ENCODE measurements at regions not wholly inside any gene's neighbourhood (a gene's known extent, or its start where the extent isn't known, plus 50 kb on each side); places are given as distances from the start of the nearest gene placed in this dataset.
A peak's percentile ranks its signal among the peaks of the same experiment; 100 is the strongest.

DNA sequence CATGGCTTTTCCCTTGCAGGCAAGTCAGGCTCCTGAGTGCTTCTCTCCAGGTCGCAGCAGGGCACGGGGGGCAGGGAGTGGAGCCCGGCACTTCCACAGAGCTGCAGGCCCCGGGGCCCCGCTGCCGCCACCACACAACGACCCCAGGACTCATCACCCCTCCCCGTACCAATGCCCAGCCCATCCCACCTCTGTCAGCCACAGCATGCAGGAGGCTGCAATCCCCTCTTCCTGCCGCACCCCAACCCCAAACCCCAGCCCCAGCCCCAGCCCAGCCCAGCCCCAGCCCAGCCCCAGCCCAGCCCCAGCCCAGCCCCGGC, 288.0 kb downstream of the NDUFA10 start:
- Histone ChIP-seq H3K36me3 (ENCODE audit: low read depth, missing control alignments) (no peaks in the 10 kb centered on the region), H3K27me3 (no peaks in the 10 kb centered on the region), H3K4me1 (no peaks in the 10 kb centered on the region), H3K9me3 (no peaks in the 10 kb centered on the region), H3K27ac (no peak overlapping the region), H3K4me3 (no peak overlapping the region)
- TF ChIP-seq POLR2A (IDR thresholded peaks at IDR 0.05), result no peak
- TF ChIP-seq, protein P1, sequence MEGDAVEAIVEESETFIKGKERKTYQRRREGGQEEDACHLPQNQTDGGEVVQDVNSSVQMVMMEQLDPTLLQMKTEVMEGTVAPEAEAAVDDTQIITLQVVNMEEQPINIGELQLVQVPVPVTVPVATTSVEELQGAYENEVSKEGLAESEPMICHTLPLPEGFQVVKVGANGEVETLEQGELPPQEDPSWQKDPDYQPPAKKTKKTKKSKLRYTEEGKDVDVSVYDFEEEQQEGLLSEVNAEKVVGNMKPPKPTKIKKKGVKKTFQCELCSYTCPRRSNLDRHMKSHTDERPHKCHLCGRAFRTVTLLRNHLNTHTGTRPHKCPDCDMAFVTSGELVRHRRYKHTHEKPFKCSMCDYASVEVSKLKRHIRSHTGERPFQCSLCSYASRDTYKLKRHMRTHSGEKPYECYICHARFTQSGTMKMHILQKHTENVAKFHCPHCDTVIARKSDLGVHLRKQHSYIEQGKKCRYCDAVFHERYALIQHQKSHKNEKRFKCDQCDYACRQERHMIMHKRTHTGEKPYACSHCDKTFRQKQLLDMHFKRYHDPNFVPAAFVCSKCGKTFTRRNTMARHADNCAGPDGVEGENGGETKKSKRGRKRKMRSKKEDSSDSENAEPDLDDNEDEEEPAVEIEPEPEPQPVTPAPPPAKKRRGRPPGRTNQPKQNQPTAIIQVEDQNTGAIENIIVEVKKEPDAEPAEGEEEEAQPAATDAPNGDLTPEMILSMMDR (IDR thresholded peaks at IDR 0.05), result no peak
- WGBS, 2 donors, result 74 to 89% methylated on average over 9 to 10 of the region's 10 CpGs
- intact Hi-C loops (cut with DNase I; ENCODE audit: low total_unique reads), result no loop called here
- DNase-seq, result no peak

DNA sequence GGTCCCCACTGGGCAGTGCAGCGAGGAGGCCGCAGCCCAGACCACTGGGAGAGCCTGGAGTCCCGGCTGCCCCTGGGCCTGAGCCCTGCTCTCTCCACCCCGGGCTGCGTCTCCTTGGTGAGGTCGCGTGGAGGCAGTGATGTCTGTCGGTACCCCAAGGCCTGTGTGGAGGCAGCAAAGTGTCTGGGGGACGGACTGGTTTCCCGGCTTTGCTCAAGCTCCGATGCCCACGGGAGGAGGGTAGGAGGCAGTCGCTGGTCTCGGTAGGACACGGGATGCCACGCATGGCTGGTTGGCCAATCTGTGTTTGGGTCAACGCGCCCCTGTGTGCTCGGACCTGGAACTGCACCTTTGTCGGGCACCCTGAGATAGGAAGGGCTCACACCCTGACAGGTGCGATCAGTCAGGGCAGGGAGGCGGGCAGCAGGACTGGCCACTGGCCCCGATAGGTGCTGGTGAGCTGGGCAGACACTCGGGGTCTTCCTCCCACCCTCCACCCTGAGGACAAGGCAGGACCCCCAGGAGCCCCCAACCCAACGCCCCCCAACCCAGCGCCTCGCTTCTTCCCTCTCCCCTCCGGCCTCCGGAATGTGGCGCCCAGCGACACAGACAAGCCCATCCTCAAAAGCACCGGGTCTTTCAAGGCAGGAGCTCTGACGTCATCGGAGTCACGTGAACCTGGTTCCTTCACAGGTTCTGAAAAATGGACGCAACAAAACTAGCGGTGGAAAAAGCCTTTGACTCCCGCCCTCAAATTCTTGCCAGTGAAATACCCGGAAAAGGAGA, 288.6 kb downstream of the NDUFA10 start:
- no peak overlapping the region for H3K4me3 ChIP-seq
- TF ChIP-seq, protein P1 (IDR thresholded peaks at IDR 0.05), result no peak
- TF ChIP-seq POLR2A (IDR thresholded peaks at IDR 0.05), result no peak
- H3K27ac ChIP-seq, result no peak overlapping the region
- no peaks in the 10 kb centered on the region for H3K4me1 ChIP-seq
- H3K27me3 ChIP-seq, result no peaks in the 10 kb centered on the region
- H3K36me3 ChIP-seq (ENCODE audit: low read depth, missing control alignments), result no peaks in the 10 kb centered on the region
- DNase-seq, result peak; percentile 47
- intact Hi-C loops (cut with DNase I; ENCODE audit: low total_unique reads), result no loop called here
- 69 to 83% methylated on average over 12 to 39 of the region's 39 CpGs for WGBS, 2 donors
- no peaks in the 10 kb centered on the region for H3K9me3 ChIP-seq

DNA sequence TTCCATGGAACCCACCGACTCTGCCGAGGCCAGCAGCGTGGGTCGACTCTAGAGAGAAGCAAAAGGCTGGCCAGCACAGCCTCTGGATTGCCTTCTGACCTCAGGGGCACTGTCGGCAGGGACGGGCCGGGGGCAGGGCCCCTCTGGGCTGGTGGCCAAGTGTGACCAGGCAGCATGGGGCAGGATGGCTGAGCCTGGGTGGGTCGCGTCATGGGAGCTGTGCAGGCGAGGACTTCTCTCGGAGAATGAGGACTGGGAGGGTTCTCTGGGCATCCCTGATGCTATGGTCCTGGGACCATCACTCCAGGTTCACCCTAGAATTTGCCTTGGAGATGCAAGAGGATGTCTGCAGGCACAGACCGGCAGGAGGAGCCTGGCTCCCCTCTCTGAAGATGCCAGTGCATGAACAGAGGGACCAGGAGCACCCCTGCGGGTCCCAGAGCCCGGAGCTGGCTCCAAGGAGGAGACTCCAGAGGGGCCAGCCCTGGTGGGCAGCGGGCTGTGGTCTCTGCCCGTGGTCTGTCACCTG, 289.2 kb downstream of the NDUFA10 start:
- Histone ChIP-seq H3K27ac (no peak overlapping the region), H3K36me3 (ENCODE audit: low read depth, missing control alignments) (no peaks in the 10 kb centered on the region), H3K4me3 (no peak overlapping the region), H3K9me3 (no peaks in the 10 kb centered on the region), H3K27me3 (no peaks in the 10 kb centered on the region), H3K4me1 (no peaks in the 10 kb centered on the region)
- TF ChIP-seq, protein P1 (IDR thresholded peaks at IDR 0.05), result no peak
- no peak for TF ChIP-seq POLR2A (IDR thresholded peaks at IDR 0.05)
- DNase-seq, result no peak
- 73 to 79% methylated on average over 14 to 16 of the region's 16 CpGs for WGBS, 2 donors
- intact Hi-C loops (cut with DNase I; ENCODE audit: low total_unique reads), result no loop called here

DNA sequence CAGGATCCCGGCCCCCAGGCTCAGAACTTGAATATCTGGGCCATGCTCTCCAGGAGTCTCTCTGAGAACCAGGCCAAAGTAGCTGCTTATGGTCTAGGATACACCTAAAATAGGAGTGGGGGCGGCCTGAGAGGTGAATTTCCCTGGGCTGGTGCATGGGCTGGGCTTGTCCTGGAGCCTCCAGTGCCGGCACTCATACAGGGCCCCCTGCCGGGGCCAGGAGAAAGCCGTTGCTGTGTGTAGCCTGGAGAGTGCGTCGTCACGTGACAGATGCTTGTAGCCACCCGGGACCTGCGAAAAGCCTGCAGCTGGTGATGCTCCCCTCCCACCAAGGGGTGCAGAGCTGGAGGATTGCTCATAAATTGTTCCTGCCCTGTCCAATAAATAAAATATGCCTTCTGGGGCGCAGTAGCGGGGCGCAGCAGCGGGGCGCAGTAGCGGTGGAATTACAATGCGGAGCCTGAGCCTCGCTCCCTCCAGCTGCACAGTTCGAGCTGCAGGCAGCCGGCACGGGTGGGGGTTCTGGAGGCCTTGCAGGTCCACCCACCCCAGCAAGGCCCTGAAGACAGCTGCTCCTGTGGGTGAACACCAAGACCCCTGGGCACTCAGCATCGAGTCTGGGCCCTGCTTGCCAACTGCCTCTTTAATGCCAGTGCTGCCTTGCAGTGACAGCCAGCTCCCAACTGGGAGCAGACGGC, 289.9 kb downstream of the NDUFA10 start:
- Histone ChIP-seq H3K4me3 (no peak overlapping the region), H3K9me3 (no peaks in the 10 kb centered on the region), H3K4me1 (no peaks in the 10 kb centered on the region), H3K27ac (no peak overlapping the region), H3K27me3 (no peaks in the 10 kb centered on the region), H3K36me3 (ENCODE audit: low read depth, missing control alignments) (no peaks in the 10 kb centered on the region)
- DNase-seq, result no peak
- intact Hi-C loops (cut with DNase I; ENCODE audit: low total_unique reads), result no loop called here
- WGBS, 2 donors, result 68 to 82% methylated on average over 4 to 23 of the region's 23 CpGs
- TF ChIP-seq, protein P1 (IDR thresholded peaks at IDR 0.05), result no peak
- TF ChIP-seq POLR2A (IDR thresholded peaks at IDR 0.05), result no peak

Measured in testis (tissue), 2 donors.